Stomach (tissue), 8 donors: ENCODE measurements at regions not wholly inside any gene's neighbourhood (a gene's known extent, or its start where the extent isn't known, plus 50 kb on each side); places are given as distances from the start of the nearest gene placed in this dataset.
"Not testable (repeated sequence)": the region's sequence is repeated elsewhere in the genome, so short reads cannot be mapped to it uniquely, and the experiment has no call there.

Source experiments
- DNase-seq, 2 donors: peaks; one replicate each; pipeline versions ENCODE4 v3.0.0 to v3.0.0-alpha.2; 2013 to 2019
- H3K27ac ChIP-seq, 5 donors: fragments of 200-600 bp in 4 of 5; sonication (generic) in 4 of 5; one replicate each; pipeline ENCODE4 v1.5.1; 2013 to 2019; ENCODE audit warnings: mild to moderate bottlenecking in 1 of 5, moderate library complexity in 1 of 5
- H3K27me3 ChIP-seq, 3 donors: fragments of 200-600 bp; sonication (generic); one replicate each; pipeline ENCODE4 v1.5.1; 2017 to 2019; ENCODE audit warnings: mixed run types in 1 of 3
- H3K36me3 ChIP-seq, 4 donors: fragments of 200-600 bp; sonication (generic); 1 replicate in 3 of 4; 2 replicates in 1 of 4; pipeline ENCODE4 v1.5.1; 2016 to 2019
- H3K4me1 ChIP-seq, 4 donors: fragments of 200-600 bp; sonication (generic); one replicate each; pipeline ENCODE4 v1.5.1; 2016 to 2019
- H3K4me3 ChIP-seq, 4 donors: fragments of 200-600 bp; sonication (generic) in 3 of 4; one replicate each; pipeline ENCODE4 v1.5.1; 2016 to 2019; ENCODE audit warnings: mild to moderate bottlenecking in 1 of 4
- H3K9me3 ChIP-seq, 4 donors: fragments of 200-600 bp; sonication (generic); one replicate each; pipeline ENCODE4 v1.5.1; 2016 to 2019
- CTCF ChIP-seq, 7 experiments: fragments of 450-650 bp in 4 of 7; fragments of 200-600 bp in 3 of 7; sonication (generic) in 3 of 7; IDR thresholded peaks; one replicate each; pipeline ENCODE4 v1.5.1; 2016 to 2019; ENCODE audit warnings: antibody characterized with exemption in 7 of 7, control low read depth in 2 of 7, mild to moderate bottlenecking in 1 of 7
- EP300 ChIP-seq: sonication (generic); formaldehyde crosslinking; IDR thresholded peaks from one replicate; pipeline ENCODE4 v1.6.1; 2017; ENCODE audit warnings: antibody characterized with exemption
- POLR2A ChIP-seq, 4 donors: fragments of 450-650 bp; IDR thresholded peaks; one replicate each; pipeline ENCODE4 v1.6.1; 2016; ENCODE audit warnings: antibody characterized with exemption in 4 of 4, control low read depth in 2 of 4, mild to moderate bottlenecking in 1 of 4, moderate library complexity in 1 of 4
- POLR2AphosphoS5 ChIP-seq, 3 donors: sonication (generic); formaldehyde crosslinking; IDR thresholded peaks; one replicate each; pipeline ENCODE4 v1.6.1; 2016; ENCODE audit warnings: antibody characterized with exemption in 3 of 3
- WGBS, 5 donors: extraction: QIAGEN DNeasy Blood & Tissue Kit in 3 of 5; methylation state at CpG; one replicate each; pipeline versions ENCODE4 v1.1.5 to v1.1.7; 2013 to 2018; 5-methylcytosine and 5-hydroxymethylcytosine counted together
- intact Hi-C: fragments of 100-400 bp; cut with DNase I; formaldehyde crosslinking; loops from one replicate; pipeline ENCODE4 v1.15.1; 2023; ENCODE audit warnings: low total_unique reads
- donor health status: healthy with polysubstance abuse.
- donor health status: Bipolar disorder and iron deficiency.
- donor health status: healthy.

- intact Hi-C loops = no loop called here
- H3K9me3 ChIP-seq = no peaks in the 10 kb centered on the region
- no peaks in the 10 kb centered on the region for H3K4me1 ChIP-seq
- H3K27me3 ChIP-seq = no peaks in the 10 kb centered on the region
- no peak overlapping the region for H3K4me3 ChIP-seq
- no peak for TF ChIP-seq CTCF (IDR thresholded peaks at IDR 0.05)
- no peak for DNase-seq
- 81 to 97% (median 89%) methylated on average over 1 of the region's 1 CpG for WGBS, 5 donors
- H3K27ac ChIP-seq = no peak overlapping the region
- no peaks in the 10 kb centered on the region for H3K36me3 ChIP-seq
These were observed 189.1 kb upstream of the FAT3 start for GRCh38 chr11:92035488-92035887.

GRCh38 chr11:92027136-92027535 lies 197.5 kb upstream of the FAT3 start:
- H3K4me3 ChIP-seq, H3K4me1 ChIP-seq, DNase-seq, H3K36me3 ChIP-seq, intact Hi-C loops, H3K27ac ChIP-seq, H3K9me3 ChIP-seq, H3K27me3 ChIP-seq: not testable (repeated sequence)
- WGBS, 5 donors = 80 to 92% (median 83%) methylated on average over 15 to 16 of the region's 16 CpGs

GRCh38 chr11:92026664-92027063 lies 198.0 kb upstream of the FAT3 start:
- intact Hi-C loops = no loop called here
- DNase-seq = no peak
- WGBS, 5 donors = 84 to 97% (median 91%) methylated on average over 6 to 7 of the region's 7 CpGs
- H3K4me3 ChIP-seq = no peak overlapping the region
- H3K36me3 ChIP-seq = no peaks in the 10 kb centered on the region
- no peaks in the 10 kb centered on the region for H3K4me1 ChIP-seq
- H3K9me3 ChIP-seq = no peaks in the 10 kb centered on the region
- TF ChIP-seq EP300 (no peak), POLR2A (IDR thresholded peaks at IDR 0.05) (no peak), CTCF (IDR thresholded peaks at IDR 0.05) (no peak), POLR2AphosphoS5 (IDR thresholded peaks at IDR 0.05) (no peak)
- H3K27me3 ChIP-seq = no peaks in the 10 kb centered on the region
- H3K27ac ChIP-seq = no peak overlapping the region

GRCh38 chr11:92024788-92025187 lies 199.8 kb upstream of the FAT3 start:
- TF ChIP-seq POLR2AphosphoS5 (IDR thresholded peaks at IDR 0.05) = no peak
- intact Hi-C loops = no loop called here
- H3K9me3 ChIP-seq = no peaks in the 10 kb centered on the region
- no peak overlapping the region for H3K4me3 ChIP-seq
- H3K27ac ChIP-seq = no peak overlapping the region
- H3K36me3 ChIP-seq = no peaks in the 10 kb centered on the region
- no peak for DNase-seq
- WGBS, 5 donors = 66 to 94% (median 79%) methylated on average over 2 of the region's 2 CpGs
- H3K27me3 ChIP-seq = no peaks in the 10 kb centered on the region
- H3K4me1 ChIP-seq = no peaks in the 10 kb centered on the region

GRCh38 chr11:92022499-92022898 lies 202.1 kb upstream of the FAT3 start:
- H3K27me3 ChIP-seq = no peaks in the 10 kb centered on the region
- TF ChIP-seq POLR2AphosphoS5 (IDR thresholded peaks at IDR 0.05) = no peak
- TF ChIP-seq EP300 = no peak
- TF ChIP-seq POLR2A (IDR thresholded peaks at IDR 0.05) = no peak
- TF ChIP-seq CTCF (IDR thresholded peaks at IDR 0.05) = no peak
- no peaks in the 10 kb centered on the region for H3K36me3 ChIP-seq
- intact Hi-C loops = no loop called here
- H3K4me3 ChIP-seq = no peak overlapping the region
- peaks cover 0 to 13% (median 5%) of the 10 kb centered on the region in 4 donors for H3K9me3 ChIP-seq
- no peak overlapping the region for H3K27ac ChIP-seq
- H3K4me1 ChIP-seq = no peaks in the 10 kb centered on the region
- DNase-seq = no peak
- 73 to 83% (median 78%) methylated on average over 2 of the region's 2 CpGs for WGBS, 5 donors

- peaks cover 0 to 38% (median 26%) of the 10 kb centered on the region in 4 donors for H3K9me3 ChIP-seq
- TF ChIP-seq EP300 (no peak), POLR2AphosphoS5 (IDR thresholded peaks at IDR 0.05) (no peak), POLR2A (IDR thresholded peaks at IDR 0.05) (no peak), CTCF (IDR thresholded peaks at IDR 0.05) (no peak)
- H3K4me3 ChIP-seq = no peak overlapping the region
- H3K27ac ChIP-seq = no peak overlapping the region
- no peaks in the 10 kb centered on the region for H3K4me1 ChIP-seq
- intact Hi-C loops = no loop called here
- H3K27me3 ChIP-seq = no peaks in the 10 kb centered on the region
- 72 to 87% (median 84%) methylated on average over 3 of the region's 3 CpGs for WGBS, 5 donors
- H3K36me3 ChIP-seq = no peaks in the 10 kb centered on the region
- DNase-seq = no peak
These were observed 206.3 kb upstream of the FAT3 start for GRCh38 chr11:92018332-92018731.
